HG03060 (cell line): ENCODE measurements at regions not wholly inside any gene's neighbourhood (a gene's known extent, or its start where the extent isn't known, plus 50 kb on each side); places are given as distances from the start of the nearest gene placed in this dataset.
"Not testable (repeated sequence)": the region's sequence is repeated elsewhere in the genome, so short reads cannot be mapped to it uniquely, and the experiment has no call there.

Experiments
- ATAC-seq: cut with Tn5 transposase; IDR thresholded peaks from one replicate; pipeline ENCODE4 v1.9.1; 2021; ENCODE audit warnings: low read depth, moderate number of reproducible peaks; ENCODE audit not compliant: unreplicated experiment

DNA sequence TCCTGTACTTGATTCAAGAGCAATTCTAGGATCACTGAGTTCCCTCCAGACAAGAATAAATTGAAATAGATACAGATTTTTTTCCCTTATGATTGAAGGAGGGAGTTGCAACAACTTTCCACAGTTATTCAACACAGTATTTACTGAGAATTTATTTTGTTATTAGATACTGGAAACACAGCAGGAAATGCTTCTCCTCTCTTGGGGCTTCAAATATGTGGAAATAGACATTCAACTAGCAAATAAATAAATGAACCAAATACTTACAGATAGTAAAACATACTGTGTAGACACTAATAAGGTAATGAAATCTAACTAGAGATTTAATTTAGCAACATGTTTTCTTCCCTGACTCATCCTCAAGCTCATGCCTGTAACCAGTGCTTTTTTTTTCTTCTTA is 169.2 kb downstream of the LNPK start:
- ATAC-seq: no peak

- ATAC-seq: no peak
These were observed 172.3 kb downstream of the LNPK start for GRCh38 chr2:175829741-175830140.

- no peak for ATAC-seq
These were observed 174.2 kb downstream of the LNPK start for GRCh38 chr2:175827856-175828255.

DNA sequence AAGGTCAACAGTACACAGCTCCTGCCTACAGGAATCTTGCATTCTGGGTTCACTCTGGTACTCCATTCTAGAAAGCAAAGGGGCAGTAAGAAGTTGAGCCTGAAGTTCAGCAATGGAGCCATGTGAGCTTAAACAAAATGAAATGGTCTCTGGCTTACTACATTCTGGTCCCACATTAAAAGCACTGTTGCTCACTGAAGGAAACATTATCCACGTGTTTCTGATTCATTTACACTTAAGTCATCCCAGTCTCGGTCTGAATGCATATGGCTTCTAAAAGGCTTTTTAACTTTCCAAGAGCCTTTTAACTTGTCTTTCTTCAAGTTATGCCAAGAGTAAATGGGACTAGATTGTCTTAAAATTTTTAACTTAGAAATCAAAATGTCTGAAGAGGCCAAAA is 177.8 kb downstream of the LNPK start:
- no peak for ATAC-seq

DNA sequence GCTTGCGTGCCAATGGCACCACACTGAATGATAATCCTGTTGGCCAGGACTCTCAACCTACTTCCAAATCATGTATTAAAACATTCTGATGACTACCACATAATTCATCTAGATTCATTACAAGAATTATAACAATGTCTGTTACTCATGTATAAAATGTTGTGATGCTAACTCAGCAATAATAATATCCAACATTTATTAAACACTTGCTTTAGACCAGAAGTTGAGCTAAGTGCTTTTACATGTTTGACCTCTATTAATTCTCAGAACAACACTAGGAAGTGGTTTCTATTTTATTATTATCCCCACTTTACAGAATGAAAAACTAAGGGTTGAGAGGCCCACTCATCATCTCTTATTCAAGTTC is 178.4 kb downstream of the LNPK start:
- ATAC-seq: no peak

DNA sequence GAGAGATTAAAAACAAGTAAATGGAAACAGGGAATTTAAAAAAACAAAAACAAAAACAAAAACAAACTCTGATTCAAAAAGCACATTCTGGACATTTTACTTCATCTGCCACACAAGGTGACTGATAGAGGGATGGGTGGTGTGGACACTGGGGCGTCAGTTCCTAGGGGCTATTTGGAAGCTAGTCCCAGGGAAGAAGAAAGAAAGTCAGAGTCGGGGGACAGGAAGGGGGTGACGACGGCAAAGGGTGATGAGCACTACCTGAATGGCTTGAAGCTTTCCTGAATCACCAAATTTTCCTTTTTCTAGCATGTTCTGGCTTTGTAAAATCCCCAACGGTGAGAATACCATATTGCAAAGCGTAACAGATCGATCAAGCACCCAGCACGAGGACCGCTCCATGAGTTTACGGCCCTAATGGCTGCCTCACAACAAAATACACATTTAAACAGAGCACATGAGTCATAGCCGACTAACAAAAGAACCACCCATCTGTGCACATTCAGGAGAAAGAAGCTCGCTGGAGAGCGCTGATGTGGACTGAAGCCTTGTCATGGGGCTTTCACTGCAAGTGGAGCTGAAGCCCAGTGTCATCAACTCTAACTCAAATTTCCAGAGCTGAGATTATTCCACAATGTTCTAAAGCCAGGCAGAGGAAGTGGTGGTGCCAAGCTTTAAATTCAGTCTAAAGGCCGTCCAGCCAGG is 178.9 kb downstream of the LNPK start:
- no peak for ATAC-seq

DNA sequence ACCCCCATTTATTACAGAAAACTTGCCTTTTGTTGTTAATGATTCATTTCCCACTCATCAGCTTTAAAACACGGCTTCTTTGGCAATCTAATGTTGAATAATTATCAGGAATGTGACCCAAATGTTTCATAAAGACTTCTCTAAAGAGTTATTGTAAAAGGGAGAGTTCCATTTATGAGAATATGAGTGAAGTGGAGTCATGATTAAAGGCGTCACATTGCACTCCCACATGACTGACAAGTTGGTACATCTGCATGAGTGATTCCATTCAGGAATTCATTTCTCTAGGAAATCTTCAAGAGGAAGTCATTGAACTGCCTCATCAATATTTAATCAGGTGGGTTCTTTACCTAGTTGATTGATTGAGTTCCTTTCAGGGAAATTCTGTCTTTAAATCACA is 184.8 kb downstream of the LNPK start:
- ATAC-seq: no peak

DNA sequence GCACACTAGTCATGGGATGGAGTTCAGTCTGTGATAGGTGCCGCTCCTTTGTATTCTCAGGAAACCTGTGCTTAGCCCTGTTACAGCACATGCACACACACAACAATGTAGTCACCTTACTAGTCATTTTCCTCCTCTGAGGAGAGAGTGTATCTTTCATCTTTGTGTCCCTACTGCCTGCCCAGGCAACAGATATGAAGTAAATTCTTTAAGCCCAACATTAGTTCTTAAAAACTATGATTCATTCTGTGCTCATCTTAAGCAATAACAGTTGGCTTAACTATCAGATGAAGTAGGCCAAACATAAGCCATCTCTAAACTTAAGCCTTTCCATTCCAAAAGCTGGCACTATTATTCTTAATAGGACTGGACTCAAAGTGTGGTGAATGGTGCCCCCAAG is 186.5 kb downstream of the LNPK start:
- no peak for ATAC-seq

DNA sequence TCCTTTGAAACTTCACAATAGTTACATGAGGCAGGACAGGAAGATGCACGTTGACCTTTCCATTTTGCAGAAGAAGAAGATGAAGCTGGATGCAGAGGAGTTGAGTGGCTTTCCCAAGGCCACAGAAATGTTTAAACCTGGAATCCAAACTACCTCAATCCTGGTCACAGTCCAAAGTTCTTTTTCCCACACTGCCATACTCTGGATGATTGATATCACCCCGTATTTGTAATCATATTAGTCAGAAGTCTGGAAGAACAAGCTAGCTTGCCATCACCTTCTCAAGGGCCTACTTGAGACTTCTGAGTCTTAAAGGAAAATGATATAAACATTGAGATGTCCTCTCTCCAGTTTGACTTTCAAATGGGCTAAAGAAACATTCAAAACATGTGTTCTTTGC is 190.1 kb downstream of the LNPK start:
- no peak for ATAC-seq

GRCh38 chr2:175808858-175809257 is 193.2 kb downstream of the LNPK start:
- no peak for ATAC-seq

DNA sequence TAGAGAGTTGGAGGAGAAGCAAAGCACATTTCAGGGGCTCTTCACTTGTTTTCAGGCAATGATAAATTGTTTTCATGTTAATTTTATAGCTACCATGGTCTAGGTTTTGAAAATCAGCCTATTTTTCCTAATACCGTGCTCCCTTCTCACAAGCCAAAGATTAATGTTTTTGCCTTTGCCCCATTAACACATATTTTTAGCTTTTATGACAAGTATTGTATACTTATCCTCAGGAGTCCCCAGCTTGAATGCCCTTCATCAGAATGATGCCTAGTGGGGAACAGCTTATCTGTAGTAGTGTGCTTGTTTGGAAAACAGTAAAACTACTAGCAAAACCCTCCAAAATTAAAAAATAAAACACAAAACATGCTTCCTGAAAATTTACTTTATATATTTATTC is 194.0 kb downstream of the LNPK start:
- no peak for ATAC-seq

- ATAC-seq: no peak
These were observed 194.8 kb downstream of the LNPK start for GRCh38 chr2:175807031-175807873.

GRCh38 chr2:175806570-175806969 is 195.5 kb downstream of the LNPK start:
- no peak for ATAC-seq

GRCh38 chr2:175806125-175806490 is 196.0 kb downstream of the LNPK start:
- ATAC-seq: no peak

- no peak for ATAC-seq
These were observed 196.5 kb downstream of the LNPK start for GRCh38 chr2:175805442-175806124.

DNA sequence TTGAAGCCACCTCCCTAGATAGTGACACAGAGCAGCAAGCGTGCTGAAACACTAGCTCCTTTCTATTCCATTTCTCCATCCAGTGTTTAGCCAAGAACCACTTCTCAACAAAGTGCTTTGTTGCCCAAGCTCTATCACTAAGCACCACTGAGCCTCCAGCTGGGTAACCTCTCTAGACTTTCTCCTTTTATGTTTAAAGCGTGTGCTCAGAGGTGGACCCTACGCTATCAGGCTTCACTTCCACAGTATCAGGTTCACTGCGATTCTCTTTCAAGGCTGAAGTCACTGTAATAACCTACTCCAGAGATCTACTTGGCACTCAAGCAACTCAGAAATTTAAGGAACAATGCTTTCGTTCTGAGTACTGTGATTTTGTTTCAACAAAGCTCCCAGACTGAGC is 197.9 kb downstream of the LNPK start:
- no peak for ATAC-seq

DNA sequence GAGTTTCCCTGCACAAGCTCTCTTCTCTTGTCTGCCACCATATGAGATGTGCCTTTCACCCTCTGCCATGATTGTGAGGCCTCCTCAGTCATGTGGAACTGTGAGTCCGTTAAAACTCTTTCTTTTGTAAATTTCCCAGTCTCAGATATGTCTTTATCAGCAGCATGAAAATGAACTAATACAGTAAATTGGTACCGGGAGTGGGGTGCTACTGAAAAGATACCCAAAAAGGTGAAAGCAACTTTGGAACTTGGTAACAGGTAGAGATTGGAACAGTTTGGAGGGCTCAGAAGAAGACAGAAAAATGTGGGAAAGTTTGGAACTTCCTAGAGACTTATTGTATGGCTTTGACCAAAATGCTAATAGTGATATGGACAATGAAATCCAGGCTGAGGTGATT is 205.6 kb downstream of the LNPK start:
- not testable (repeated sequence) for ATAC-seq

DNA sequence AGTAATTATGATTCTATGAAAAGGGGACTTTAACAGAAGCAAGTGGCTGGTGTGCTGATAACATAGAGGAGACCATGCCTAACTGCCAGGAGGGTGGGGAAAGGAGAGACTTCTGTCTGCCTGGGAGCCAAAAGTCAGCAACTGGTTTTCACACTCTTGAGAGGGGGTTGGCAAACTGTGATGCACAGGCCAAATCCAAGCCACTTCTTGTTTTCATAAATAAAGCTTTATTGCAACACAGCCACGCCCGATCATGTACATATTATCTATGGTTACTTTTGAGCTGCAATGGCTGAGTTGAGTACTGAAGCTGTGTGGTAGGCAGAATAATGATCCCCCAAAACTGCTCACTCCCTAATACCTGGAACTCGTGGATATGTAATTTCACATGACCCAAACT is 208.4 kb downstream of the LNPK start:
- ATAC-seq: no peak

DNA sequence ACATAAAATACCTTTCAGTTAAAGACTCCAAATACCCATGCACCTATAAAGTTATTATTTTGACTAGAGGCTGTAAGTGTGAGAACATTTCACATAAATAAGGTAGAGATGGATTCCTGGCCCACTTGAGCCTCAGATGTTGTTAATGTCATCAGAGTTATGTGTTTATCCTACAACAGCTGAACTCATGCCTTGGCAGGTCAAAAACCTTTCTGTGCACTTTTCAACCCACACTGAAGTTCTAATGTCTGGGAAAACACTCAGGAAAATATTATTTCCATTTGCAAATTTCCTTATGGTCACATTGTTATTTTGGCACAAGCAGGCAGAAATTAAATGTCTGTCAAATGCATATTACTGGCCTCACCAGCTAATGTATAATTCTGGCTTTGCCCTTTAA is 209.2 kb downstream of the LNPK start:
- ATAC-seq: no peak

DNA sequence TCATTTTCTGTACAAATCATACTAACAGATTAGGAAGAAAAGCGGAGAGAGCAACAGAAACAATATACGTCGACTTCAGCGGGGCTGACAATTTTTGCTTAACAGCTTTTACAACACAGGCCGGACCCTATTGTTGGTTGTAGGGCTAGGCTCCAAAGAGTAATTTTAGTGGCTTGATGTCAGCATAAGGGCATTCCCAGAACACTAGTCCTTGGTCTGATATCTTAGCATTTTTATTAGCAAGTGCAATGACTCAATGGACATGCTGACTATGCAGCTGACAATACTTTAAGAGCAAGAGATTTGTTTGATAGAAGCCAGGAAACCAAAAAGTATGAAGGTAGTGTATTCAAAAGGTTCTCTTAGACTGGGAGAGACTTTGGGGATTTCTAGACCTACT is 209.9 kb downstream of the LNPK start:
- no peak for ATAC-seq

DNA sequence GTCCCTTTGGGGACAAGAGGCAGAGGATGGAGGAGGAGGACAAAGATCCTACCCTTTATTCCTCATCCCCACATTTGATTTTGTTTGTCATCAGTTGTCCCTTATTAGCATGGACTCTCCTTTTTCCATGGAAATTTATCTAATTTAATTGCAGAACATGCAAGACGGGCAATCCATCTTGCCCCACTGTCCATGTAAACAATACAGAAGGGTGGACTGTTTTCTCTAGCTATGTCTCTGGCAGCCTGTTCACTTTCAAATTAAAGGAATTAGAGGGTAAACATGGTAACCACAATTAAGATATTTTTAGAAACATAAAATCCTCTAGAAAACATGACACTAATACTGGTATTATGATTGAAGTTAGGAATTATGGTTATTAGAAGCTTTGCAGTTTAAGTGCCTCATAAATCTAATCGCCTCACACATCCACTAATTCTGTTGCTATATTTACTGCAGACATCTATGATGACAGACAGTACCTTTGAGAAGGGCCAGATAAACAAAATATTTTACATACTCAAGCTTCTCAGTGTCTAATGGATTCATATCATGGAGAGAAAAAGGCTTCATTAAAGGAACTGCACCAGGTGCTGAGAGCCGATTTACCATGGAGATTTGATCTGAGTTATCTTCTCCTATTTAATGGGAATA is 215.5 kb downstream of the LNPK start:
- ATAC-seq: no peak
